Sigmoid colon (tissue), 4 donors: ENCODE measurements at regions not wholly inside any gene's neighbourhood (a gene's known extent, or its start where the extent isn't known, plus 50 kb on each side); places are given as distances from the start of the nearest gene placed in this dataset.

Experiments used
- CTCF ChIP-seq, 4 experiments: fragments of 450-650 bp in 3 of 4; fragments of 200-600 bp in 1 of 4; IDR thresholded peaks; one replicate each; pipeline ENCODE4 v1.5.1; 2016 to 2019; ENCODE audit warnings: antibody characterized with exemption in 4 of 4, mild to moderate bottlenecking in 3 of 4, moderate library complexity in 2 of 4
- EP300 ChIP-seq, 4 donors: sonication (generic); formaldehyde crosslinking; IDR thresholded peaks; one replicate each; pipeline ENCODE4 v1.6.1; 2017; ENCODE audit warnings: antibody characterized with exemption in 4 of 4
- POLR2A ChIP-seq, 2 donors: fragments of 450-650 bp; IDR thresholded peaks; one replicate each; pipeline ENCODE4 v1.6.1; 2016; ENCODE audit warnings: antibody characterized with exemption in 2 of 2, mild to moderate bottlenecking in 2 of 2, moderate library complexity in 2 of 2

GRCh38 chr16:85357924-85358505, 245.7 kb upstream of the CIBAR2 start:
- TF ChIP-seq POLR2A (IDR thresholded peaks at IDR 0.05) (no peak), CTCF (IDR thresholded peaks at IDR 0.05) (no peak), EP300 (IDR thresholded peaks at IDR 0.05) (no peak)
